ENCODE measurements at regions not wholly inside any gene's neighbourhood (a gene's known extent, or its start where the extent isn't known, plus 50 kb on each side); places are given as distances from the start of the nearest gene placed in this dataset.

- in situ Hi-C loops (cut with HindIII; ENCODE audit: low sequenced_read_pairs) = no loop called here
Measured at GRCh38 chrX:4373791-4374190, 660.3 kb upstream of the PRKX start.

GRCh38 chrX:4358577-4358976, 645.1 kb upstream of the PRKX start:
- in situ Hi-C loops (cut with HindIII; ENCODE audit: low sequenced_read_pairs) = no loop called here

- in situ Hi-C loops (cut with HindIII; ENCODE audit: low sequenced_read_pairs) = no loop called here
Measured at GRCh38 chrX:4322916-4323315, 609.5 kb upstream of the PRKX start.

GRCh38 chrX:4320436-4320947, 607.0 kb upstream of the PRKX start:
- in situ Hi-C loops (cut with HindIII; ENCODE audit: low sequenced_read_pairs) = no loop called here

- in situ Hi-C loops (cut with HindIII; ENCODE audit: low sequenced_read_pairs) = no loop called here
Measured at GRCh38 chrX:4315891-4316290, 602.4 kb upstream of the PRKX start.

- in situ Hi-C loops (cut with HindIII; ENCODE audit: low sequenced_read_pairs) = no loop called here
Measured at GRCh38 chrX:4314586-4314985, 601.1 kb upstream of the PRKX start.

GRCh38 chrX:4277122-4277521, 563.7 kb upstream of the PRKX start:
- in situ Hi-C loops (cut with HindIII; ENCODE audit: low sequenced_read_pairs) = no loop called here

- in situ Hi-C loops (cut with HindIII; ENCODE audit: low sequenced_read_pairs) = no loop called here
Measured at GRCh38 chrX:4268676-4269075, 555.2 kb upstream of the PRKX start.

- in situ Hi-C loops (cut with HindIII; ENCODE audit: low sequenced_read_pairs) = no loop called here
Measured at GRCh38 chrX:4265036-4265435, 551.6 kb upstream of the PRKX start.

GRCh38 chrX:4263030-4263803, 549.8 kb upstream of the PRKX start:
- in situ Hi-C loops (cut with HindIII; ENCODE audit: low sequenced_read_pairs) = no loop called here

- in situ Hi-C loops (cut with HindIII; ENCODE audit: low sequenced_read_pairs) = no loop called here
Measured at GRCh38 chrX:4253092-4253491, 539.6 kb upstream of the PRKX start.

GRCh38 chrX:4249401-4249800, 536.0 kb upstream of the PRKX start:
- in situ Hi-C loops (cut with HindIII; ENCODE audit: low sequenced_read_pairs) = no loop called here

- in situ Hi-C loops (cut with HindIII; ENCODE audit: low sequenced_read_pairs) = no loop called here
Measured at GRCh38 chrX:4243759-4244158, 530.3 kb upstream of the PRKX start.

GRCh38 chrX:4240541-4241194, 527.2 kb upstream of the PRKX start:
- in situ Hi-C loops (cut with HindIII; ENCODE audit: low sequenced_read_pairs) = no loop called here

- in situ Hi-C loops (cut with HindIII; ENCODE audit: low sequenced_read_pairs) = no loop called here
Measured at GRCh38 chrX:4239650-4240540, 526.4 kb upstream of the PRKX start.

GRCh38 chrX:4238916-4239315, 525.5 kb upstream of the PRKX start:
- in situ Hi-C loops (cut with HindIII; ENCODE audit: low sequenced_read_pairs) = no loop called here

- in situ Hi-C loops (cut with HindIII; ENCODE audit: low sequenced_read_pairs) = no loop called here
Measured at GRCh38 chrX:4225086-4225485, 511.6 kb upstream of the PRKX start.

- in situ Hi-C loops (cut with HindIII; ENCODE audit: low sequenced_read_pairs) = no loop called here
Measured at GRCh38 chrX:4206941-4207340, 493.5 kb upstream of the PRKX start.

GRCh38 chrX:4197971-4198370, 484.5 kb upstream of the PRKX start:
- in situ Hi-C loops (cut with HindIII; ENCODE audit: low sequenced_read_pairs) = no loop called here

- in situ Hi-C loops (cut with HindIII; ENCODE audit: low sequenced_read_pairs) = no loop called here
Measured at GRCh38 chrX:4193500-4194155, 480.2 kb upstream of the PRKX start.

GRCh38 chrX:4186331-4186730, 472.9 kb upstream of the PRKX start:
- in situ Hi-C loops (cut with HindIII; ENCODE audit: low sequenced_read_pairs) = no loop called here
